ENCODE measurements at regions not wholly inside any gene's neighbourhood (a gene's known extent, or its start where the extent isn't known, plus 50 kb on each side); places are given as distances from the start of the nearest gene placed in this dataset.

DNA sequence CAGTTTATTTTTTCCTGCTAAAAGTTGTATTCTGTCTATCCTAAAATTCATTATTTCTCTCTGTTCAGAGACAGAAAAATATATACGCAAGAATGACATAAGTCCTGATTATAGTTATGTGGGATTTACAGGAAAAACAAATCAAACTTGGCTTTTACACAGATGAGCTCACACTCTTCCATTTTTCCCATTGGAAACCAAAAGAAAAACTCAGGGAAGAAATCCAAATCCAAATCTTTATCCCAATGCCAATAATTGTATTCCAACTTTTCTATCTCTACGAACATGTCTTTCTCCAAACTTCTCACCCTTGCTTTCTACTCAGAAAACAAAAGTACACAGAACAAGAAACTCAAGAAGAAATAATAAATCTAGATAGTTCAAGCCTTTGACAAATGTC is 249.1 kb upstream of the TMEFF2 start:
- POLR2A ChIA-PET: no interaction called here
- CTCF ChIA-PET: no interaction called here
- H3K27ac ChIP-seq (ENCODE audit: insufficient read depth in 1 of 2, low read depth in 1 of 2, low read length in 2 of 2, poor library complexity in 1 of 2, severe bottlenecking in 2 of 2): no peak overlapping the region

DNA sequence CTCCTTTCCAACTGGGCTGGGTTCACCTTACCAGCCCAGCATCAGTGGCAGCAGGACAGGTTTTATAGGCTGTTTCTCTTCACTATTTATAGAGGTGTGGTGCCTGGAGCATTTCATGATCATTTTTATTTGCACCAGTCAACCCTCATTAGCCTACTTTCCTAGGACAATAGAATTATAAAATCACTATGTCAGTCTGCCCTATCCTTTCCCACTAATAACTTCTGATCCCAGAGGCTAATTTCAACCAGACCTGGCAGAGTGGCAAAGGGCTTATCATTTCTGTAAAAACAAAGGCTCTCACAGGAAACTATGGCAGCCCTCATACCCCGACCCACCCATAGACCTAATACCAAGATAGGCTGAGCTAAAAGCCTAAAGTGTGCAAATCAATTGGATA is 243.5 kb upstream of the TMEFF2 start:
- H3K9me3 ChIP-seq (ENCODE audit: control extremely low read depth in 1 of 5, control insufficient read depth in 4 of 5, insufficient read depth in 2 of 5, low read depth in 1 of 5, low read length in 4 of 5): no peaks in the 10 kb centered on the region
- ChIA-PET CTCF (interaction anchor here (1.0 kb wide), 1 partner anchor 9 kb away, joined by 3 read pairs; no protein-coding TSS in a partner anchor), POLR2A (no interaction called here)
- no peaks in the 10 kb centered on the region for H3K27me3 ChIP-seq (replicated peaks in 2 of 5; ENCODE audit: control insufficient read depth in 4 of 5, insufficient read depth in 5 of 5, low read length in 4 of 5)
- H3K36me3 ChIP-seq (ENCODE audit: control insufficient read depth in 4 of 4, insufficient read depth in 4 of 4, low read length in 3 of 4): no peaks in the 10 kb centered on the region
- H3K4me3 ChIP-seq (ENCODE audit: control insufficient read depth in 1 of 7, extremely low read depth in 1 of 7, insufficient read depth in 4 of 7, low read depth in 2 of 7, low read length in 6 of 7): no peak overlapping the region
- no CpG with 5 or more reads among the region's 1 CpG for WGBS (ENCODE audit: insufficient coverage)
- H3K27ac ChIP-seq (ENCODE audit: insufficient read depth in 1 of 2, low read depth in 1 of 2, low read length in 2 of 2, poor library complexity in 1 of 2, severe bottlenecking in 2 of 2): no peak overlapping the region
- no peak for DNase-seq
- no peaks in the 10 kb centered on the region for H3K4me1 ChIP-seq (ENCODE audit: control extremely low read depth in 1 of 4, control insufficient read depth in 4 of 4, insufficient read depth in 4 of 4, low read length in 3 of 4)

More for the DNA sequence above, 249.1 kb upstream of the TMEFF2 start:
- WGBS (ENCODE audit: insufficient coverage): no CpG with 5 or more reads among the region's 2 CpGs
- Histone ChIP-seq H3K27me3 (replicated peaks in 2 of 5; ENCODE audit: control insufficient read depth in 4 of 5, insufficient read depth in 5 of 5, low read length in 4 of 5) (no peaks in the 10 kb centered on the region), H3K4me1 (ENCODE audit: control extremely low read depth in 1 of 4, control insufficient read depth in 4 of 4, insufficient read depth in 4 of 4, low read length in 3 of 4) (no peaks in the 10 kb centered on the region), H3K9me3 (ENCODE audit: control extremely low read depth in 1 of 5, control insufficient read depth in 4 of 5, insufficient read depth in 2 of 5, low read depth in 1 of 5, low read length in 4 of 5) (no peaks in the 10 kb centered on the region), H3K4me3 (ENCODE audit: control insufficient read depth in 1 of 7, extremely low read depth in 1 of 7, insufficient read depth in 4 of 7, low read depth in 2 of 7, low read length in 6 of 7) (no peak overlapping the region), H3K36me3 (ENCODE audit: control insufficient read depth in 4 of 4, insufficient read depth in 4 of 4, low read length in 3 of 4) (no peaks in the 10 kb centered on the region)
- no peak for DNase-seq

DNA sequence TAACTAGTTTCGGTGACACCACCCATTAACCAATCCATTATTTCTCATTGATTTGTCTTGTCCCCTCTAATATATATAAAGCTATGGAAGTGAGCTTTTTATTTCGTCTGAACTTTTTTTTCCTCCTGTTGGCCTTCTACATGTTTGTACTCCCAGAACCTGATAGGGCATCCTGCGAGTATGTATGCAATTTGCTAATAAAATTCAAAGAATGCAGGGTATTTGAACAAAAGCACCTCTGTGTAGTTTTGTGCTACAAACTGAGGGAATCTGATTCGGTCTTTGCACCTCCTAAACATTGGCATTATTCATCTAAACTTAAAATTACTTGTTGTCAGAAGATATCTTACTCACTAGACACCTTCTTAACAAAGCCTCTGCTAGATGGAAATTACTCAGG is 242.9 kb upstream of the TMEFF2 start:
- WGBS (ENCODE audit: insufficient coverage): 83% methylated on average over 1 of the region's 4 CpGs
- H3K36me3 ChIP-seq (ENCODE audit: control insufficient read depth in 4 of 4, insufficient read depth in 4 of 4, low read length in 3 of 4): no peaks in the 10 kb centered on the region
- no peaks in the 10 kb centered on the region for H3K9me3 ChIP-seq (ENCODE audit: control extremely low read depth in 1 of 5, control insufficient read depth in 4 of 5, insufficient read depth in 2 of 5, low read depth in 1 of 5, low read length in 4 of 5)
- no peak overlapping the region for H3K4me3 ChIP-seq (ENCODE audit: control insufficient read depth in 1 of 7, extremely low read depth in 1 of 7, insufficient read depth in 4 of 7, low read depth in 2 of 7, low read length in 6 of 7)
- no peak for DNase-seq
- ChIA-PET CTCF (no interaction called here), POLR2A (no interaction called here)
- H3K27ac ChIP-seq (ENCODE audit: insufficient read depth in 1 of 2, low read depth in 1 of 2, low read length in 2 of 2, poor library complexity in 1 of 2, severe bottlenecking in 2 of 2): no peak overlapping the region
- no peaks in the 10 kb centered on the region for H3K27me3 ChIP-seq (replicated peaks in 2 of 5; ENCODE audit: control insufficient read depth in 4 of 5, insufficient read depth in 5 of 5, low read length in 4 of 5)
- no peaks in the 10 kb centered on the region for H3K4me1 ChIP-seq (ENCODE audit: control extremely low read depth in 1 of 4, control insufficient read depth in 4 of 4, insufficient read depth in 4 of 4, low read length in 3 of 4)

DNA sequence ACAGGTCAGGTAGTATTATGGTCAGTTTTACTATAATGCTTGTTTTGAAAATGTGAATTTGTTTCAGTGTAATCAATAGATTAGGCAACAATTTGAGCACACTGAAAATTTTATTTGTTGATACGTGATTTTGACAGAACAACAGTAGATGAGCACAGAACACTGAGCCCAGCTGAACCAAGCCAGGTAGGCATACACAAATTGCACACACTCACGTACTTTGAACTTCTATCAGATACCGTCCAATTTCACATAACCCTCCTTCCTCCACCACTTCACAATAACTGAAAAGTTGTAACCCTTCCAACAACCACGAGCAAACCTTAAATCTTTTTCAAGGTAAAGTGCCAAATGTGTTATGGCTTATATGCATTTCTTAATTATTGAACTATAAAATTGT is 229.5 kb upstream of the TMEFF2 start:
- Histone ChIP-seq H3K27ac (ENCODE audit: insufficient read depth in 1 of 2, low read depth in 1 of 2, low read length in 2 of 2, poor library complexity in 1 of 2, severe bottlenecking in 2 of 2) (no peak overlapping the region), H3K36me3 (ENCODE audit: control insufficient read depth in 4 of 4, insufficient read depth in 4 of 4, low read length in 3 of 4) (no peaks in the 10 kb centered on the region), H3K27me3 (replicated peaks in 2 of 5; ENCODE audit: control insufficient read depth in 4 of 5, insufficient read depth in 5 of 5, low read length in 4 of 5) (no peaks in the 10 kb centered on the region), H3K9me3 (ENCODE audit: control extremely low read depth in 1 of 5, control insufficient read depth in 4 of 5, insufficient read depth in 2 of 5, low read depth in 1 of 5, low read length in 4 of 5) (no peaks in the 10 kb centered on the region), H3K4me3 (ENCODE audit: control insufficient read depth in 1 of 7, extremely low read depth in 1 of 7, insufficient read depth in 4 of 7, low read depth in 2 of 7, low read length in 6 of 7) (no peak overlapping the region), H3K4me1 (ENCODE audit: control extremely low read depth in 1 of 4, control insufficient read depth in 4 of 4, insufficient read depth in 4 of 4, low read length in 3 of 4) (no peaks in the 10 kb centered on the region)
- ChIA-PET CTCF (interaction anchor here (0.6 kb wide), 1 partner anchor 437 kb away, joined by 3 read pairs; no protein-coding TSS in a partner anchor), POLR2A (no interaction called here)
- DNase-seq: no peak
- WGBS (ENCODE audit: insufficient coverage): 92% methylated on average over 2 of the region's 4 CpGs

DNA sequence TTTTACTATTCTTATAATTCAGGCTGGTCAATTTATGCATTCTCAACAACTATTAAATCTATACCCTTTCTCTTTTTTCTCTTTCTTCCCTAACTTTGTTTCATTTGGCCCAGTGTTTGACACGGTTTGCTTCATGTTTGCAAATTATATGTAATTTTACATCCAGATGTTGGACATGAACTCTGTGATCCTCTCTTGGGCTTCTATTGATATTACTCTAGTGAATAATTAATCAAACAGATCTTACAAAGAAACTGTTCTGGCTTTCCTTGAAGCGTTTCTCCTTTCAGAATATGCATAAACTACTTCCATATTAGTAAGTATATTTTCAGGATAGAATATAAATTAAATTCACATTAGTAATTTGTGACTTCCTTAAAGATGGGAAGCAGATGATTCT is 225.1 kb upstream of the TMEFF2 start:
- Histone ChIP-seq H3K4me3 (ENCODE audit: control insufficient read depth in 1 of 7, extremely low read depth in 1 of 7, insufficient read depth in 4 of 7, low read depth in 2 of 7, low read length in 6 of 7) (no peak overlapping the region), H3K36me3 (ENCODE audit: control insufficient read depth in 4 of 4, insufficient read depth in 4 of 4, low read length in 3 of 4) (no peaks in the 10 kb centered on the region), H3K9me3 (ENCODE audit: control extremely low read depth in 1 of 5, control insufficient read depth in 4 of 5, insufficient read depth in 2 of 5, low read depth in 1 of 5, low read length in 4 of 5) (no peaks in the 10 kb centered on the region), H3K4me1 (ENCODE audit: control extremely low read depth in 1 of 4, control insufficient read depth in 4 of 4, insufficient read depth in 4 of 4, low read length in 3 of 4) (no peaks in the 10 kb centered on the region), H3K27me3 (replicated peaks in 2 of 5; ENCODE audit: control insufficient read depth in 4 of 5, insufficient read depth in 5 of 5, low read length in 4 of 5) (no peaks in the 10 kb centered on the region), H3K27ac (ENCODE audit: insufficient read depth in 1 of 2, low read depth in 1 of 2, low read length in 2 of 2, poor library complexity in 1 of 2, severe bottlenecking in 2 of 2) (no peak overlapping the region)
- POLR2A ChIA-PET: no interaction called here
- no peak for DNase-seq
- CTCF ChIA-PET: no interaction called here
- no CpG with 5 or more reads among the region's 2 CpGs for WGBS (ENCODE audit: insufficient coverage)

DNA sequence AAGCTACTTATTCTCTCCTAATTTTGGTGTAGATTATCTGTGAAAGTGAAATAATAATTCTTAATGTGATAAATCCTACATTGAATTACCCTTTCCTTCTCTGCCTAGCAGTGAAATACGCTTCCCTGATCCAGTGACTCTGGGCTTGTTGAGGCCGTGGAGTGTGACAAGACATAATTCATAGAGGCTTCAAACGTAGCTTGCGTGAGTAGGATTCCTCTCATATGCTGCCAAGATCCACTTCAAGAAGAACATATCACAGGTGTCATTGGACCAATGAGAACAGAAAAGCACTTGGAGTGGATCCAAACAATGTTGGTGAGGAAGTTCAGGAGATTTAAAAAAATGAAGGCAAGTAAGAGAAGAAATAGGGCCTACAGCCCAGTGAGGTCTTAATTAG is 221.3 kb upstream of the TMEFF2 start:
- ChIA-PET POLR2A (no interaction called here), CTCF (no interaction called here)
- no peak overlapping the region for H3K27ac ChIP-seq (ENCODE audit: insufficient read depth in 1 of 2, low read depth in 1 of 2, low read length in 2 of 2, poor library complexity in 1 of 2, severe bottlenecking in 2 of 2)
- no peak overlapping the region for H3K4me3 ChIP-seq (ENCODE audit: control insufficient read depth in 1 of 7, extremely low read depth in 1 of 7, insufficient read depth in 4 of 7, low read depth in 2 of 7, low read length in 6 of 7)
- no peaks in the 10 kb centered on the region for H3K36me3 ChIP-seq (ENCODE audit: control insufficient read depth in 4 of 4, insufficient read depth in 4 of 4, low read length in 3 of 4)
- H3K9me3 ChIP-seq (ENCODE audit: control extremely low read depth in 1 of 5, control insufficient read depth in 4 of 5, insufficient read depth in 2 of 5, low read depth in 1 of 5, low read length in 4 of 5): peaks cover 0 to 2% (median 0%) of the 10 kb centered on the region in 5 experiments
- no peaks in the 10 kb centered on the region for H3K27me3 ChIP-seq (replicated peaks in 2 of 5; ENCODE audit: control insufficient read depth in 4 of 5, insufficient read depth in 5 of 5, low read length in 4 of 5)
- no peaks in the 10 kb centered on the region for H3K4me1 ChIP-seq (ENCODE audit: control extremely low read depth in 1 of 4, control insufficient read depth in 4 of 4, insufficient read depth in 4 of 4, low read length in 3 of 4)
- 100% methylated on average over 1 of the region's 4 CpGs for WGBS (ENCODE audit: insufficient coverage)
- no peak for DNase-seq

DNA sequence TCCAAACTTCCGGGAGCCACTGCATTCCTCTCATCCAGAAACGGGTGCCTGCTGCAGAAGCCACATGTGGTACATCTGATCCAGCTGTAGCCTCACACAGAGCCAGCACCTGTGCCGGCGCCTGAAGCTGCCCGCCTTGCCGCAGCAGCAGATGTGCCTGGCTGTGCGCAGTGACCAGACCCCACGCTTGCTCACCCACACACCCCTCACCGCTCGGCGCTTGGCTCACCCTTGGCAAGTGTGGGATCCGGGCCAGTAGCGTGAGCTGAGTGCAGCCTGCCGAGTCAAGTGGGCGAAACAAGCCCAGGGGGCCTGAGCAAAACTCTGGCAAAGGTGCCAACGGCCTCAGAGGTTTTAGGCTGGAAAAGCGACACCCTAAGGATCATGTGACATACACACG is 220.1 kb upstream of the TMEFF2 start:
- Histone ChIP-seq H3K4me3 (ENCODE audit: control insufficient read depth in 1 of 7, extremely low read depth in 1 of 7, insufficient read depth in 4 of 7, low read depth in 2 of 7, low read length in 6 of 7) (no peak overlapping the region), H3K27me3 (replicated peaks in 2 of 5; ENCODE audit: control insufficient read depth in 4 of 5, insufficient read depth in 5 of 5, low read length in 4 of 5) (no peaks in the 10 kb centered on the region), H3K27ac (ENCODE audit: insufficient read depth in 1 of 2, low read depth in 1 of 2, low read length in 2 of 2, poor library complexity in 1 of 2, severe bottlenecking in 2 of 2) (no peak overlapping the region), H3K9me3 (ENCODE audit: control extremely low read depth in 1 of 5, control insufficient read depth in 4 of 5, insufficient read depth in 2 of 5, low read depth in 1 of 5, low read length in 4 of 5) (peaks cover 0 to 2% (median 0%) of the 10 kb centered on the region in 5 experiments), H3K36me3 (ENCODE audit: control insufficient read depth in 4 of 4, insufficient read depth in 4 of 4, low read length in 3 of 4) (no peaks in the 10 kb centered on the region), H3K4me1 (ENCODE audit: control extremely low read depth in 1 of 4, control insufficient read depth in 4 of 4, insufficient read depth in 4 of 4, low read length in 3 of 4) (no peaks in the 10 kb centered on the region)
- WGBS (ENCODE audit: insufficient coverage): 93% methylated on average over 18 of the region's 18 CpGs
- ChIA-PET POLR2A (no interaction called here), CTCF (no interaction called here)
- DNase-seq: no peak

Measured in common myeloid progenitor, CD34-positive (primary cell).